NCI-H1417 (cell line): ENCODE measurements at regions not wholly inside any gene's neighbourhood (a gene's known extent, or its start where the extent isn't known, plus 50 kb on each side); places are given as distances from the start of the nearest gene placed in this dataset.
"Not testable (repeated sequence)": the region's sequence is repeated elsewhere in the genome, so short reads cannot be mapped to it uniquely, and the experiment has no call there.

Experiments used
- DNase-seq, 3 experiments: peaks; one replicate each; lab custom pipeline; 2025; lab: John Stamatoyannopoulos, UW

GRCh38 chr12:38159591-38160317 lies 156.8 kb upstream of the ALG10B start:
- DNase-seq = no peak

GRCh38 chr12:38160318-38161122 lies 156.1 kb upstream of the ALG10B start:
- no peak for DNase-seq

- no peak for DNase-seq
Measured at GRCh38 chr12:38161123-38162000, 155.2 kb upstream of the ALG10B start.

GRCh38 chr12:38162013-38162412 lies 154.6 kb upstream of the ALG10B start:
- no peak for DNase-seq

GRCh38 chr12:38162708-38163441 lies 153.7 kb upstream of the ALG10B start:
- DNase-seq = no peak

GRCh38 chr12:38163442-38163801 lies 153.2 kb upstream of the ALG10B start:
- DNase-seq = no peak

GRCh38 chr12:38166225-38166624 lies 150.3 kb upstream of the ALG10B start:
- DNase-seq = no peak

- no peak for DNase-seq
Measured at GRCh38 chr12:38175538-38175937, 141.0 kb upstream of the ALG10B start.

GRCh38 chr12:38183617-38184016 lies 133.0 kb upstream of the ALG10B start:
- DNase-seq = not testable (repeated sequence)

- not testable (repeated sequence) for DNase-seq
Measured at GRCh38 chr12:38197286-38197685, 119.3 kb upstream of the ALG10B start.

GRCh38 chr12:38201461-38202276 lies 114.9 kb upstream of the ALG10B start:
- no peak for DNase-seq

GRCh38 chr12:38204831-38205230 lies 111.7 kb upstream of the ALG10B start:
- no peak for DNase-seq

GRCh38 chr12:38222011-38222410 lies 94.6 kb upstream of the ALG10B start:
- DNase-seq = no peak

GRCh38 chr12:38238328-38238727 lies 78.2 kb upstream of the ALG10B start:
- not testable (repeated sequence) for DNase-seq

- DNase-seq = no peak
Measured at GRCh38 chr12:38253778-38254177, 62.8 kb upstream of the ALG10B start.

GRCh38 chr12:38258411-38258810 lies 58.2 kb upstream of the ALG10B start:
- DNase-seq = no peak
